NCI-H2107 treated with DMSO at 0.1 percent for 48 hours (cell line): ENCODE measurements at regions not wholly inside any gene's neighbourhood (a gene's known extent, or its start where the extent isn't known, plus 50 kb on each side); places are given as distances from the start of the nearest gene placed in this dataset.

Experiments used
- DNase-seq: peaks from one replicate; lab custom pipeline; 2025; ENCODE audit not compliant: unreplicated experiment; lab: John Stamatoyannopoulos, UW

- DNase-seq, result no peak
These were observed 379.6 kb upstream of the TSHZ2 start for GRCh38 chr20:52592567-52592966.

- DNase-seq, result no peak
These were observed 382.1 kb upstream of the TSHZ2 start for GRCh38 chr20:52590100-52590499.

- no peak for DNase-seq
These were observed 382.8 kb upstream of the TSHZ2 start for GRCh38 chr20:52589251-52589812.

- no peak for DNase-seq
These were observed 385.5 kb upstream of the TSHZ2 start for GRCh38 chr20:52586660-52587059.

GRCh38 chr20:52585333-52585732 lies 386.8 kb upstream of the TSHZ2 start:
- DNase-seq, result no peak

- DNase-seq, result no peak
These were observed 387.0 kb upstream of the ZFP64 start for GRCh38 chr20:52578559-52578958.

GRCh38 chr20:52577696-52578095 lies 386.1 kb upstream of the ZFP64 start:
- no peak for DNase-seq

GRCh38 chr20:52572687-52573086 lies 381.1 kb upstream of the ZFP64 start:
- no peak for DNase-seq

GRCh38 chr20:52569201-52569600 lies 377.6 kb upstream of the ZFP64 start:
- DNase-seq, result no peak

GRCh38 chr20:52565614-52566013 lies 374.0 kb upstream of the ZFP64 start:
- DNase-seq, result no peak

- DNase-seq, result no peak
These were observed 373.0 kb upstream of the ZFP64 start for GRCh38 chr20:52564594-52564993.

GRCh38 chr20:52552181-52552872 lies 360.7 kb upstream of the ZFP64 start:
- DNase-seq, result no peak

GRCh38 chr20:52542131-52542530 lies 350.6 kb upstream of the ZFP64 start:
- no peak for DNase-seq

- no peak for DNase-seq
These were observed 348.9 kb upstream of the ZFP64 start for GRCh38 chr20:52540509-52540908.

GRCh38 chr20:52539891-52540290 lies 348.3 kb upstream of the ZFP64 start:
- DNase-seq, result no peak

- DNase-seq, result no peak
These were observed 345.3 kb upstream of the ZFP64 start for GRCh38 chr20:52536841-52537400.

GRCh38 chr20:52536040-52536439 lies 344.5 kb upstream of the ZFP64 start:
- DNase-seq, result no peak

GRCh38 chr20:52534616-52535015 lies 343.0 kb upstream of the ZFP64 start:
- no peak for DNase-seq

GRCh38 chr20:52533401-52533800 lies 341.8 kb upstream of the ZFP64 start:
- no peak for DNase-seq

- no peak for DNase-seq
These were observed 341.1 kb upstream of the ZFP64 start for GRCh38 chr20:52532674-52533073.

- DNase-seq, result no peak
These were observed 339.0 kb upstream of the ZFP64 start for GRCh38 chr20:52530571-52530970.

GRCh38 chr20:52529826-52530225 lies 338.2 kb upstream of the ZFP64 start:
- DNase-seq, result no peak

GRCh38 chr20:52524861-52525260 lies 333.3 kb upstream of the ZFP64 start:
- no peak for DNase-seq
